ENCODE measurements at regions not wholly inside any gene's neighbourhood (a gene's known extent, or its start where the extent isn't known, plus 50 kb on each side); places are given as distances from the start of the nearest gene placed in this dataset.

DNA sequence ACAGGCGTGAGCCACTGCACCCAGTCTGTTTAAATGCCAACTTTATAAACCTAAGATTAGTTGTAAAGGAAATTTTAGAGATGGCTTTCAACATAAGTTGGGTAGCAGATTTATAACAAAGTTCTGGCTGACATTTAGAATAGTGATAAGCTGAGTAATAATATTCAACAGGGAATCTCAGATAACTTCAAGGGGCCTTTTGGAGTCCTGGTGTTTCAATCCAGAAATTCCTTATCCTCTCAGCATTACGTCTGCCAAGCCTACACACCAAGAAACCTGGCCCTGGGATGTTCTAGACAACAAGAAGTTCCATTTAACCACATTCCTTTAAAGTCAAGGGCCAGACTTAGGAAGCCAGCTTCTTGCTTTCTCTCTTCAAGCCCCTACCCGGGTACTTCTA, 59.5 kb upstream of the DYRK2 start:
- DNase-seq (ENCODE audit: low spot score) = no peak
- H3K27ac ChIP-seq (ENCODE audit: low read depth in 1 of 2, low read length in 2 of 2) = no peak overlapping the region
- H3K27me3 ChIP-seq (ENCODE audit: control insufficient read depth in 4 of 4, insufficient read depth in 4 of 4, low read length in 3 of 4) = peaks cover 0 to 2% (median 0%) of the 10 kb centered on the region in 4 donors
- H3K4me1 ChIP-seq (ENCODE audit: control insufficient read depth in 4 of 4, insufficient read depth in 4 of 4, low read length in 3 of 4) = peaks cover 0 to 4% (median under 1%) of the 10 kb centered on the region in 4 donors
- WGBS = 80% methylated on average over 3 of the region's 3 CpGs
- no peak overlapping the region for H3K9ac ChIP-seq (ENCODE audit: low read depth in 1 of 2, low read length in 2 of 2)
- H3K9me3 ChIP-seq (ENCODE audit: control insufficient read depth in 4 of 4, low read length in 3 of 4) = no peaks in the 10 kb centered on the region
- H3K36me3 ChIP-seq (ENCODE audit: control insufficient read depth in 4 of 4, insufficient read depth in 3 of 4, low read depth in 1 of 4, low read length in 3 of 4) = no peaks in the 10 kb centered on the region
- H3K4me3 ChIP-seq (ENCODE audit: low read depth in 1 of 3, low read length in 3 of 3) = no peak overlapping the region
- TF ChIP-seq, protein P1, sequence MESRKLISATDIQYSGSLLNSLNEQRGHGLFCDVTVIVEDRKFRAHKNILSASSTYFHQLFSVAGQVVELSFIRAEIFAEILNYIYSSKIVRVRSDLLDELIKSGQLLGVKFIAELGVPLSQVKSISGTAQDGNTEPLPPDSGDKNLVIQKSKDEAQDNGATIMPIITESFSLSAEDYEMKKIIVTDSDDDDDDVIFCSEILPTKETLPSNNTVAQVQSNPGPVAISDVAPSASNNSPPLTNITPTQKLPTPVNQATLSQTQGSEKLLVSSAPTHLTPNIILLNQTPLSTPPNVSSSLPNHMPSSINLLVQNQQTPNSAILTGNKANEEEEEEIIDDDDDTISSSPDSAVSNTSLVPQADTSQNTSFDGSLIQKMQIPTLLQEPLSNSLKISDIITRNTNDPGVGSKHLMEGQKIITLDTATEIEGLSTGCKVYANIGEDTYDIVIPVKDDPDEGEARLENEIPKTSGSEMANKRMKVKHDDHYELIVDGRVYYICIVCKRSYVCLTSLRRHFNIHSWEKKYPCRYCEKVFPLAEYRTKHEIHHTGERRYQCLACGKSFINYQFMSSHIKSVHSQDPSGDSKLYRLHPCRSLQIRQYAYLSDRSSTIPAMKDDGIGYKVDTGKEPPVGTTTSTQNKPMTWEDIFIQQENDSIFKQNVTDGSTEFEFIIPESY (IDR thresholded peaks at IDR 0.05) = no peak
- TF ChIP-seq HNF4G (IDR thresholded peaks at IDR 0.05) = no peak
- TF ChIP-seq RAD21 (IDR thresholded peaks at IDR 0.05) = no peak
- TF ChIP-seq, protein P2, sequence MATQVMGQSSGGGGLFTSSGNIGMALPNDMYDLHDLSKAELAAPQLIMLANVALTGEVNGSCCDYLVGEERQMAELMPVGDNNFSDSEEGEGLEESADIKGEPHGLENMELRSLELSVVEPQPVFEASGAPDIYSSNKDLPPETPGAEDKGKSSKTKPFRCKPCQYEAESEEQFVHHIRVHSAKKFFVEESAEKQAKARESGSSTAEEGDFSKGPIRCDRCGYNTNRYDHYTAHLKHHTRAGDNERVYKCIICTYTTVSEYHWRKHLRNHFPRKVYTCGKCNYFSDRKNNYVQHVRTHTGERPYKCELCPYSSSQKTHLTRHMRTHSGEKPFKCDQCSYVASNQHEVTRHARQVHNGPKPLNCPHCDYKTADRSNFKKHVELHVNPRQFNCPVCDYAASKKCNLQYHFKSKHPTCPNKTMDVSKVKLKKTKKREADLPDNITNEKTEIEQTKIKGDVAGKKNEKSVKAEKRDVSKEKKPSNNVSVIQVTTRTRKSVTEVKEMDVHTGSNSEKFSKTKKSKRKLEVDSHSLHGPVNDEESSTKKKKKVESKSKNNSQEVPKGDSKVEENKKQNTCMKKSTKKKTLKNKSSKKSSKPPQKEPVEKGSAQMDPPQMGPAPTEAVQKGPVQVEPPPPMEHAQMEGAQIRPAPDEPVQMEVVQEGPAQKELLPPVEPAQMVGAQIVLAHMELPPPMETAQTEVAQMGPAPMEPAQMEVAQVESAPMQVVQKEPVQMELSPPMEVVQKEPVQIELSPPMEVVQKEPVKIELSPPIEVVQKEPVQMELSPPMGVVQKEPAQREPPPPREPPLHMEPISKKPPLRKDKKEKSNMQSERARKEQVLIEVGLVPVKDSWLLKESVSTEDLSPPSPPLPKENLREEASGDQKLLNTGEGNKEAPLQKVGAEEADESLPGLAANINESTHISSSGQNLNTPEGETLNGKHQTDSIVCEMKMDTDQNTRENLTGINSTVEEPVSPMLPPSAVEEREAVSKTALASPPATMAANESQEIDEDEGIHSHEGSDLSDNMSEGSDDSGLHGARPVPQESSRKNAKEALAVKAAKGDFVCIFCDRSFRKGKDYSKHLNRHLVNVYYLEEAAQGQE (IDR thresholded peaks at IDR 0.05) = no peak
- TF ChIP-seq FOXA1 (IDR thresholded peaks at IDR 0.05) = no peak
- TF ChIP-seq RXRA (IDR thresholded peaks at IDR 0.05) = no peak
- TF ChIP-seq, protein P3, sequence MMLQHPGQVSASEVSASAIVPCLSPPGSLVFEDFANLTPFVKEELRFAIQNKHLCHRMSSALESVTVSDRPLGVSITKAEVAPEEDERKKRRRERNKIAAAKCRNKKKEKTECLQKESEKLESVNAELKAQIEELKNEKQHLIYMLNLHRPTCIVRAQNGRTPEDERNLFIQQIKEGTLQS (IDR thresholded peaks at IDR 0.05) = no peak
- TF ChIP-seq EGR1 (IDR thresholded peaks at IDR 0.05; ENCODE audit: low read depth in 2 of 2) = no peak
- no peak for TF ChIP-seq NR2F2 (IDR thresholded peaks at IDR 0.05)
- TF ChIP-seq JUND (IDR thresholded peaks at IDR 0.05) = no peak
- no peak for TF ChIP-seq TAF1 (conservative IDR thresholded peaks at IDR 0.05)
- no peak for TF ChIP-seq SP1 (IDR thresholded peaks at IDR 0.05)
- TF ChIP-seq HNF4A (conservative IDR thresholded peaks at IDR 0.05) = no peak
- TF ChIP-seq GABPA (IDR thresholded peaks at IDR 0.05 in 1 of 2, conservative IDR thresholded peaks at IDR 0.05 in 1 of 2) = no peak
- TF ChIP-seq YY1 (IDR thresholded peaks at IDR 0.05) = no peak
- TF ChIP-seq, protein P4, sequence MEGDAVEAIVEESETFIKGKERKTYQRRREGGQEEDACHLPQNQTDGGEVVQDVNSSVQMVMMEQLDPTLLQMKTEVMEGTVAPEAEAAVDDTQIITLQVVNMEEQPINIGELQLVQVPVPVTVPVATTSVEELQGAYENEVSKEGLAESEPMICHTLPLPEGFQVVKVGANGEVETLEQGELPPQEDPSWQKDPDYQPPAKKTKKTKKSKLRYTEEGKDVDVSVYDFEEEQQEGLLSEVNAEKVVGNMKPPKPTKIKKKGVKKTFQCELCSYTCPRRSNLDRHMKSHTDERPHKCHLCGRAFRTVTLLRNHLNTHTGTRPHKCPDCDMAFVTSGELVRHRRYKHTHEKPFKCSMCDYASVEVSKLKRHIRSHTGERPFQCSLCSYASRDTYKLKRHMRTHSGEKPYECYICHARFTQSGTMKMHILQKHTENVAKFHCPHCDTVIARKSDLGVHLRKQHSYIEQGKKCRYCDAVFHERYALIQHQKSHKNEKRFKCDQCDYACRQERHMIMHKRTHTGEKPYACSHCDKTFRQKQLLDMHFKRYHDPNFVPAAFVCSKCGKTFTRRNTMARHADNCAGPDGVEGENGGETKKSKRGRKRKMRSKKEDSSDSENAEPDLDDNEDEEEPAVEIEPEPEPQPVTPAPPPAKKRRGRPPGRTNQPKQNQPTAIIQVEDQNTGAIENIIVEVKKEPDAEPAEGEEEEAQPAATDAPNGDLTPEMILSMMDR (IDR thresholded peaks at IDR 0.05; ENCODE audit: low read depth, low read length, missing input control) = no peak

DNA sequence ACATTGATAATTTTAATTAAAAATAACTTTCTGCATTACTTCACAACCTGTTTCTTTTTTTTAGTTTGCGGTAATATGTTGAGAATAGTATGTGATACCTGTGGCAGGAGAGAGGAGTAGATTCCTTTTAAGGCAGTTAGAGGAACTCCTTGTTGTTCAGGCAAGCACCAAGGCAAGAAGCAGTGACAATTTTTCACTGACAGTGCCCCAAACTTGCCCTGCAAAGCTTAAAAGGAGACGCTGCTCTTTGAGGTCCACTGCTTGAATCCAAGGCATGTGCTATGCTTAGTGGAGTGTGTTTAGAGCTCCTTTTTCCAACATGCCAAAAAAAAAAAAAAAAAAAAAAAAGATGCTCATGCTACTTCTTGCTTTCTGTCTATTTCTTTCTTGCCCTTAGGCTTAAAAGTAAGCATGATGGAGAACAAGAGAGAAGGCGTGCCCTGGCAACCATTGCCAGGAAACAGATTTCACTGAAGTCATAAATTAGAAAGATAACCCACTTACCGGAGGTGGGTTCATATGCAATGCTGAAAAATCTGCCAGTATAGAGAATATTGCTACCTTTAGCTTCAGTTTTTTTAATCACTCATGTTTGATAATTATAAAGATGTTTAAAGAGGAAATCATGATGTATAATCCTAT, 58.3 kb upstream of the DYRK2 start:
- peaks cover 0 to 4% (median under 1%) of the 10 kb centered on the region in 4 donors for H3K4me1 ChIP-seq (ENCODE audit: control insufficient read depth in 4 of 4, insufficient read depth in 4 of 4, low read length in 3 of 4)
- H3K27me3 ChIP-seq (ENCODE audit: control insufficient read depth in 4 of 4, insufficient read depth in 4 of 4, low read length in 3 of 4) = no peaks in the 10 kb centered on the region
- DNase-seq (ENCODE audit: low spot score) = no peak
- H3K9ac ChIP-seq (ENCODE audit: low read depth in 1 of 2, low read length in 2 of 2) = no peak overlapping the region
- no peaks in the 10 kb centered on the region for H3K36me3 ChIP-seq (ENCODE audit: control insufficient read depth in 4 of 4, insufficient read depth in 3 of 4, low read depth in 1 of 4, low read length in 3 of 4)
- no peak overlapping the region for H3K4me3 ChIP-seq (ENCODE audit: low read depth in 1 of 3, low read length in 3 of 3)
- no peak overlapping the region for H3K27ac ChIP-seq (ENCODE audit: low read depth in 1 of 2, low read length in 2 of 2)
- WGBS = 72% methylated on average over 4 of the region's 4 CpGs
- no peaks in the 10 kb centered on the region for H3K9me3 ChIP-seq (ENCODE audit: control insufficient read depth in 4 of 4, low read length in 3 of 4)
- TF ChIP-seq FOXA1 (IDR thresholded peaks at IDR 0.05) (no peak), JUND (IDR thresholded peaks at IDR 0.05) (no peak), RAD21 (IDR thresholded peaks at IDR 0.05) (no peak), EGR1 (IDR thresholded peaks at IDR 0.05; ENCODE audit: low read depth in 2 of 2) (no peak), RXRA (IDR thresholded peaks at IDR 0.05) (no peak), SP1 (IDR thresholded peaks at IDR 0.05) (no peak), YY1 (IDR thresholded peaks at IDR 0.05) (no peak)
- TF ChIP-seq, protein P5, sequence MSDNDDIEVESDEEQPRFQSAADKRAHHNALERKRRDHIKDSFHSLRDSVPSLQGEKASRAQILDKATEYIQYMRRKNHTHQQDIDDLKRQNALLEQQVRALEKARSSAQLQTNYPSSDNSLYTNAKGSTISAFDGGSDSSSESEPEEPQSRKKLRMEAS (IDR thresholded peaks at IDR 0.05) = no peak
- TF ChIP-seq, protein P2 (IDR thresholded peaks at IDR 0.05) = no peak
- TF ChIP-seq, protein P3 (IDR thresholded peaks at IDR 0.05) = no peak
